Anterior cingulate cortex (tissue), 58 donors: ENCODE measurements at regions not wholly inside any gene's neighbourhood (a gene's known extent, or its start where the extent isn't known, plus 50 kb on each side); places are given as distances from the start of the nearest gene placed in this dataset.

ENCODE experiments used
- DNase-seq, 58 donors: peaks; one replicate each; lab custom pipeline; 2025; lab: John Stamatoyannopoulos, UW

- DNase-seq: no peak
These were observed 391.9 kb upstream of the TNRC6C start for GRCh38 chr17:77566566-77567138.

GRCh38 chr17:77568540-77568939 lies 390.0 kb upstream of the TNRC6C start:
- DNase-seq: no peak

- DNase-seq: no peak
These were observed 388.5 kb upstream of the TNRC6C start for GRCh38 chr17:77569846-77570564.

- DNase-seq: no peak
These were observed 388.0 kb upstream of the TNRC6C start for GRCh38 chr17:77570565-77570898.

GRCh38 chr17:77571155-77571981 lies 387.1 kb upstream of the TNRC6C start:
- peak in 35 of 58 donors; percentile 9 to 78 (median 39) for DNase-seq

- DNase-seq: peak in 12 of 58 donors; percentile 15 to 60 (median 29)
These were observed 386.4 kb upstream of the TNRC6C start for GRCh38 chr17:77572065-77572601.

GRCh38 chr17:77572851-77573250 lies 385.7 kb upstream of the TNRC6C start:
- no peak for DNase-seq

GRCh38 chr17:77577491-77577890 lies 381.0 kb upstream of the TNRC6C start:
- DNase-seq: no peak

GRCh38 chr17:77579131-77579530 lies 379.4 kb upstream of the TNRC6C start:
- no peak for DNase-seq

GRCh38 chr17:77579682-77580081 lies 378.8 kb upstream of the TNRC6C start:
- no peak for DNase-seq

- DNase-seq: no peak
These were observed 377.8 kb upstream of the TNRC6C start for GRCh38 chr17:77580531-77581270.

GRCh38 chr17:77581480-77581879 lies 377.0 kb upstream of the TNRC6C start:
- no peak for DNase-seq

GRCh38 chr17:77585142-77585860 lies 373.2 kb upstream of the TNRC6C start:
- no peak for DNase-seq

GRCh38 chr17:77590951-77591735 lies 367.4 kb upstream of the TNRC6C start:
- no peak for DNase-seq

GRCh38 chr17:77592106-77592865 lies 366.2 kb upstream of the TNRC6C start:
- no peak for DNase-seq

- no peak for DNase-seq
These were observed 365.4 kb upstream of the TNRC6C start for GRCh38 chr17:77593081-77593480.

- no peak for DNase-seq
These were observed 363.9 kb upstream of the TNRC6C start for GRCh38 chr17:77594416-77595209.
